ENCODE measurements at regions not wholly inside any gene's neighbourhood (a gene's known extent, or its start where the extent isn't known, plus 50 kb on each side); places are given as distances from the start of the nearest gene placed in this dataset.

DNA sequence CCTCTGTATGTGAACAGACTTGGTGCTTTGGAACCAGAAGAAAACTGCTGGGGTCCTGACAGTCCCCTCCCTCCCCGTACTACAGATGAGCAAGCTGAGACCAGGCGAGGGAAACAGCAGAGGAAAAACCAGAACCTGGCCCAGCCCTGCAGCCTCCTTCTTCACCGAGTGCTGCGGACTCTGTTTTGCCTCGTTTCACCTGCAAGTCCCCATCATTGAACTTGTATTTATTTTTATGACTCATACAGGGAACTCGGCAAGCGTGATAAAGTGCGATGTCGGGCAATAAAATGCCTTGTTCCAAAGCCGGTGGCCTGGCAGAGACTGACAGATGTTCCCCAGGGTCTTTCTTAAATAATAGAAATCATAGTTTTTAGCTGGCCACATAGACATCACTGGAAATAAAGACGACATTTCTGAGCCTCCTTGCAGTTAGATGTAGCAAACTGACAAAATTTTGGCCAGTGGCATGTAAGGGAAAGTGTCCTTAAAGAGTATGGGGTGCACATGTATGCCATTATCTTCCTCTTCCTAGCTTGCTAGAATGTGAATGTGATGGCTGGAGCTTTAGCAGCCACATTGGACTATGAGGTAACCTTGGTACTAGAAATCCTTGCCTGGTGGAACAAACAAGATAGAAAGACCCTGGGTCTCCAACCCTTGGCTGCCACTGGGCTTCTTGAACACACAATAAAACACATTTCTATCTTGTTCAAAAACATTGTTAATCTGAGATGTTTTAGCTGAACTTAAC lies 128.6 kb downstream of the IRF8 start:
- H3K27me3 Mint-ChIP-seq (ENCODE audit: low read depth in 3 of 3): peaks cover 17 to 30% (median 27%) of the 10 kb centered on the region in 3 donors
- WGBS (ENCODE audit: insufficient coverage): 91% methylated on average over 6 of the region's 11 CpGs
- no peak for DNase-seq
- no peaks in the 10 kb centered on the region for H3K36me3 Mint-ChIP-seq
- intact Hi-C loops (cut with micrococcal nuclease): no loop called here
- Histone ChIP-seq H3K27me3 (ENCODE audit: control insufficient read depth in 2 of 2, insufficient read depth in 2 of 2, low read length in 2 of 2) (peaks cover 0 to 8% of the 10 kb centered on the region in 2 donors), H3K79me2 (ENCODE audit: insufficient read depth, low read length) (no peaks in the 10 kb centered on the region), H3K4me2 (replicated peaks; ENCODE audit: extremely low read depth, low read length, poor library complexity, severe bottlenecking) (no peak overlapping the region), H3K9ac (ENCODE audit: insufficient read depth, low read length, poor library complexity, severe bottlenecking) (no peak overlapping the region), H2AFZ (ENCODE audit: insufficient read depth, low read depth, low read length, poor library complexity, severe bottlenecking) (no peak overlapping the region), H4K20me1 (ENCODE audit: insufficient read depth, low read length) (no peaks in the 10 kb centered on the region), H3K4me1 (ENCODE audit: control insufficient read depth in 1 of 2, insufficient read depth in 2 of 2, low read length in 2 of 2) (no peaks in the 10 kb centered on the region), H3K9me3 (replicated peaks in 1 of 2; ENCODE audit: control insufficient read depth in 1 of 2, insufficient read depth in 1 of 2, low read length in 2 of 2) (peaks cover 18 to 24% of the 10 kb centered on the region in 2 donors), H3K4me3 (replicated peaks in 1 of 3; ENCODE audit: low read depth in 2 of 3, low read length in 3 of 3) (no peak overlapping the region), H3K36me3 (replicated peaks in 1 of 2; ENCODE audit: control insufficient read depth in 1 of 2, insufficient read depth in 2 of 2, low read length in 2 of 2) (no peaks in the 10 kb centered on the region), H3K27ac (ENCODE audit: low read depth in 1 of 2, low read length in 2 of 2) (no peak overlapping the region)
- H3K9me3 Mint-ChIP-seq: peaks cover 11 to 34% (median 27%) of the 10 kb centered on the region in 7 donors
- H3K4me3 Mint-ChIP-seq: no peak overlapping the region
- no peak overlapping the region for H3K27ac Mint-ChIP-seq
- no peak for TF ChIP-seq CTCF (IDR thresholded peaks at IDR 0.05)
- peaks cover 3% of the 10 kb centered on the region for H3K4me1 Mint-ChIP-seq

GRCh38 chr16:86029131-86029741 lies 130.3 kb downstream of the IRF8 start:
- Histone ChIP-seq H3K79me2 (ENCODE audit: insufficient read depth, low read length) (no peaks in the 10 kb centered on the region), H2AFZ (ENCODE audit: insufficient read depth, low read depth, low read length, poor library complexity, severe bottlenecking) (no peak overlapping the region), H3K9ac (ENCODE audit: insufficient read depth, low read length, poor library complexity, severe bottlenecking) (no peak overlapping the region), H4K20me1 (ENCODE audit: insufficient read depth, low read length) (no peaks in the 10 kb centered on the region), H3K4me3 (replicated peaks in 1 of 3; ENCODE audit: low read depth in 2 of 3, low read length in 3 of 3) (no peak overlapping the region), H3K4me2 (replicated peaks; ENCODE audit: extremely low read depth, low read length, poor library complexity, severe bottlenecking) (no peak overlapping the region), H3K4me1 (ENCODE audit: control insufficient read depth in 1 of 2, insufficient read depth in 2 of 2, low read length in 2 of 2) (no peaks in the 10 kb centered on the region), H3K9me3 (replicated peaks in 1 of 2; ENCODE audit: control insufficient read depth in 1 of 2, insufficient read depth in 1 of 2, low read length in 2 of 2) (peaks cover 8 to 15% of the 10 kb centered on the region in 2 donors), H3K27ac (ENCODE audit: low read depth in 1 of 2, low read length in 2 of 2) (no peak overlapping the region), H3K36me3 (replicated peaks in 1 of 2; ENCODE audit: control insufficient read depth in 1 of 2, insufficient read depth in 2 of 2, low read length in 2 of 2) (no peaks in the 10 kb centered on the region), H3K27me3 (ENCODE audit: control insufficient read depth in 2 of 2, insufficient read depth in 2 of 2, low read length in 2 of 2) (peaks cover 0 to 8% of the 10 kb centered on the region in 2 donors)
- DNase-seq: no peak
- intact Hi-C loops (cut with micrococcal nuclease): no loop called here
- 43% methylated on average over 15 of the region's 20 CpGs for WGBS (ENCODE audit: insufficient coverage)
- Mint-ChIP-seq H3K27me3 (ENCODE audit: low read depth in 3 of 3) (peaks cover 20 to 38% (median 29%) of the 10 kb centered on the region in 3 donors), H3K4me3 (no peak overlapping the region), H3K4me1 (peaks cover 3% of the 10 kb centered on the region), H3K27ac (no peak overlapping the region), H3K36me3 (no peaks in the 10 kb centered on the region), H3K9me3 (peaks cover 8 to 22% (median 17%) of the 10 kb centered on the region in 7 donors)
- no peak for TF ChIP-seq CTCF (IDR thresholded peaks at IDR 0.05)
